Keratinocyte (primary cell): ENCODE measurements at regions not wholly inside any gene's neighbourhood (a gene's known extent, or its start where the extent isn't known, plus 50 kb on each side); places are given as distances from the start of the nearest gene placed in this dataset.

ENCODE experiments used
- DNase-seq: peaks from one replicate; pipeline ENCODE4 v3.0.0-alpha.2; 2011; ENCODE audit warnings: low read depth, missing footprints, low spot score
- FAIRE-seq: peaks from 2 replicates; lab custom pipeline; 2011; peaks lifted over from hg19 to GRCh38; lab: Jason Lieb, UNC
- H2AFZ ChIP-seq: 2 replicates; pipeline ENCODE4 v1.6.0; 2012; ENCODE audit warnings: low read length, control low read depth, inconsistent platforms; ENCODE audit not compliant: control insufficient read depth
- H3K27ac ChIP-seq: 2 replicates; pipeline ENCODE4 v1.5.1; 2011; ENCODE audit warnings: low read length; ENCODE audit not compliant: control insufficient read depth, insufficient read depth
- H3K27me3 ChIP-seq: 3 replicates; pipeline ENCODE4 v1.6.0; 2011; ENCODE audit warnings: low read length; ENCODE audit not compliant: control insufficient read depth, insufficient read depth; ENCODE audit errors: extremely low read depth
- H3K36me3 ChIP-seq, 2 experiments: 2 replicates in 1 of 2; 3 replicates in 1 of 2; pipeline ENCODE4 v1.5.1; 2011; ENCODE audit warnings: low read length in 2 of 2, mild to moderate bottlenecking in 1 of 2; ENCODE audit not compliant: control insufficient read depth in 2 of 2, insufficient read depth in 2 of 2; ENCODE audit errors: extremely low read depth in 1 of 2
- H3K4me1 ChIP-seq: 3 replicates; pipeline ENCODE4 v1.5.1; 2011; ENCODE audit warnings: low read length; ENCODE audit not compliant: control insufficient read depth, insufficient read depth; ENCODE audit errors: extremely low read depth
- H3K4me2 ChIP-seq: 3 replicates; pipeline ENCODE4 v1.6.0; 2011; ENCODE audit warnings: low read depth, low read length; ENCODE audit not compliant: control insufficient read depth, insufficient read depth; ENCODE audit errors: extremely low read depth
- H3K4me3 ChIP-seq, 3 experiments: fragments of 200-600 bp in 1 of 3; sonication (generic) in 1 of 3; 2 replicates in 2 of 3; 3 replicates in 1 of 3; pipeline ENCODE4 v1.5.1; 2011 to 2016; ENCODE audit warnings: low read length in 3 of 3, mild to moderate bottlenecking in 3 of 3, control low read depth in 2 of 3, inconsistent platforms in 1 of 3, low read depth in 1 of 3, mixed read lengths in 1 of 3, mixed run types in 1 of 3, moderate library complexity in 1 of 3; ENCODE audit not compliant: control insufficient read depth in 2 of 3, insufficient read depth in 2 of 3; ENCODE audit errors: extremely low read depth in 1 of 3
- H3K79me2 ChIP-seq: 2 replicates; pipeline ENCODE4 v1.6.0; 2012; ENCODE audit warnings: low read length; ENCODE audit not compliant: control insufficient read depth, insufficient read depth
- H3K9ac ChIP-seq: 3 replicates; pipeline ENCODE4 v1.6.0; 2011; ENCODE audit warnings: low read length; ENCODE audit not compliant: control insufficient read depth, insufficient read depth; ENCODE audit errors: extremely low read depth
- H3K9me1 ChIP-seq: 3 replicates; pipeline ENCODE4 v1.6.0; 2011; ENCODE audit warnings: low read length; ENCODE audit not compliant: control insufficient read depth, insufficient read depth; ENCODE audit errors: extremely low read depth
- H3K9me3 ChIP-seq: 2 replicates; pipeline ENCODE4 v1.5.1; 2012; ENCODE audit warnings: low read depth, low read length; ENCODE audit not compliant: control insufficient read depth
- H4K20me1 ChIP-seq: 3 replicates; pipeline ENCODE4 v1.6.0; 2011; ENCODE audit warnings: low read length; ENCODE audit not compliant: control insufficient read depth, insufficient read depth; ENCODE audit errors: extremely low read depth
- CTCF ChIP-seq, 3 experiments: IDR thresholded peaks in 1 of 3; conservative IDR thresholded peaks in 1 of 3; optimal IDR thresholded peaks in 1 of 3; 2 replicates in 2 of 3; 3 replicates in 1 of 3; pipeline versions ENCODE3 to v1.5.1; 2011; ENCODE audit warnings: low read length in 3 of 3, mild to moderate bottlenecking in 3 of 3, moderate library complexity in 2 of 3, control low read depth in 1 of 3, inconsistent platforms in 1 of 3; ENCODE audit not compliant: insufficient read depth in 2 of 3; ENCODE audit errors: extremely low read depth in 1 of 3
- EZH2 ChIP-seq: IDR thresholded peaks from one replicate; pipeline ENCODE4 v1.6.1; 2012; ENCODE audit warnings: inconsistent platforms, mild to moderate bottlenecking, low read length, moderate library complexity
- dilution Hi-C: fragments of 300-500 bp; cut with MboI; formaldehyde crosslinking; loops from one replicate; pipeline ENCODE4 v1.7.0; 2020; ENCODE audit warnings: low sequenced_read_pairs; ENCODE audit not compliant: extremely low pct_ligation_motif_present

DNA sequence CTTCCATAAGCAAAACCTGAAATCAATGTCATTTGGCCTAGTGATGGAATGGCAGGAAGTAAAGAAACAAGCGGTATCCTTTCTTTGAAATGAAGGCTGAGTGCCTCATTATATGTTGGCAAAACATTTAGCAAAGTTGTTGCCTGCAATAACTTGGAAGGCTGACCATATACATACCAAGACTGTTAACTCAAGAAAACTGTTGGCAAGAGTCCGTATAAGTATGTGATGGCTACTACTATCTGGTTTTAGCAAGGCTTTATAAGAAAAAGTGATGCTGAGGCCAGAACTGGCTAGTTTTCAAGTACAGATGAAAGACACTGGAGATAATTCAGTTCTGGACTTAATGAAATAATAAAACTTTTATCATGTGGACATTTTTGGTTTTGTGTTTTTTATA is 356.2 kb downstream of the ZNF521 start:
- FAIRE-seq (no peak), DNase-seq (no peak)
- Histone ChIP-seq H3K36me3 (no peaks in the 10 kb centered on the region), H3K4me3 (no peak overlapping the region), H3K9ac (no peak overlapping the region), H3K27ac (no peak overlapping the region), H3K4me1 (no peaks in the 10 kb centered on the region), H3K9me3 (no peaks in the 10 kb centered on the region), H3K27me3 (no peaks in the 10 kb centered on the region), H2AFZ (no peak overlapping the region), H4K20me1 (no peaks in the 10 kb centered on the region), H3K4me2 (no peak overlapping the region), H3K9me1 (no peaks in the 10 kb centered on the region), H3K79me2 (no peaks in the 10 kb centered on the region)
- dilution Hi-C loops: no loop called here
- TF ChIP-seq CTCF (optimal IDR thresholded peaks at IDR 0.05 in 1 of 3, IDR thresholded peaks at IDR 0.05 in 1 of 3, conservative IDR thresholded peaks at IDR 0.05 in 1 of 3; ENCODE audit: extremely low read depth in 1 of 3, insufficient read depth in 2 of 3, low read length in 3 of 3): no peak
- TF ChIP-seq EZH2: no peak

DNA sequence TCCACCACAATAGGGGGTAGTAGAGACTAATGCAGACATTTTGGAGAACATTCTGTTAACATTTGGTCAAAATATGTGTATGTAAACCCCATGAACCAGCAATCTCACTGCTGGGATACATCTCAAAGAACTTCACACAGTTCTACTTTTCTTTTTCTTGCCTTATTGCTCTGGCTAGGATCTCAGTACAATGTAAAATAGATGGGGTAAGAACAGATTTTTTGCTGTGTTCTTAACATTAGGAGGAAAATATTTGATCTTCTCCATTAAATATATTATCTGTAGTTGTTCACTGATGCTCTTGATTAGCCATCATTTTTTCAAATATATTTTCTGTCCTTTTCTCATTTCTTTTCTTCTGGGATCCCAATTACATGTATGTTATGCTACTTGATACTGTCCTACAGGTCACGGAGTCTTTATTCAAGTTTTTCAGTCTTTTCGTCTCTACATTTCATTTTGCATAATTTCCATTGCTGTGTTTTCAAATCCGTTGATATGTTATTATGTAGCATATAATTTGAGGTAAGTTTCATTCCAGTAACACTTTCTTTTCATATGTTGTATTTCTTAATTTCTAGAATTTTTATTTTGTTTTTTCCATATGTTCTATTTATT is 352.2 kb downstream of the ZNF521 start:
- H2AFZ ChIP-seq: no peak overlapping the region
- no peaks in the 10 kb centered on the region for H3K9me1 ChIP-seq
- no peak overlapping the region for H3K4me2 ChIP-seq
- no peaks in the 10 kb centered on the region for H4K20me1 ChIP-seq
- no peak for DNase-seq
- no peak overlapping the region for H3K27ac ChIP-seq
- no peak overlapping the region for H3K4me3 ChIP-seq
- no peaks in the 10 kb centered on the region for H3K9me3 ChIP-seq
- no peak for FAIRE-seq
- H3K27me3 ChIP-seq: no peaks in the 10 kb centered on the region
- no peaks in the 10 kb centered on the region for H3K36me3 ChIP-seq
- H3K4me1 ChIP-seq: no peaks in the 10 kb centered on the region
- H3K79me2 ChIP-seq: no peaks in the 10 kb centered on the region
- dilution Hi-C loops: no loop called here
- TF ChIP-seq CTCF (optimal IDR thresholded peaks at IDR 0.05 in 1 of 3, IDR thresholded peaks at IDR 0.05 in 1 of 3, conservative IDR thresholded peaks at IDR 0.05 in 1 of 3; ENCODE audit: extremely low read depth in 1 of 3, insufficient read depth in 2 of 3, low read length in 3 of 3) (no peak), EZH2 (no peak)
- H3K9ac ChIP-seq: no peak overlapping the region
